ENCODE measurements at regions not wholly inside any gene's neighbourhood (a gene's known extent, or its start where the extent isn't known, plus 50 kb on each side); places are given as distances from the start of the nearest gene placed in this dataset.

DNA sequence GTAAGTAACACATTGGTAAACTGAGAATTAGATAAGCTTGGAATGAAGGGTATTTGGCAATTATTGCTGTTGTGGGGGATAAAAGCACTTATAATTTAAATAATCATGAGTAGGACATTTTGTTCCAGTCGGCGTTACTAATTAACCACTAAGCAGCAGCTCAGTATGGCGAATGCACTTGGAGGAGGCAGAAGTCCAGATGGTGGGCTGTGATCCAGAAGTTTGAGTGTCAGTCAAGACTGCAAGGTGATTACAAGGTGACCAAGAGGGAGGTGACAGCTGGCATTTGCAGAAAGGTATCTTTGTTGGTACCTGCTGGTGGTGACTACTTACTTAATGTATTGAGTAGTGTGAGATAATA is 643.6 kb upstream of the FAM98A start:
- intact Hi-C loops (cut with micrococcal nuclease; ENCODE audit: unreplicated experiment) = no loop called here
- BruUV-seq (replicated peaks) = no TSS peak

DNA sequence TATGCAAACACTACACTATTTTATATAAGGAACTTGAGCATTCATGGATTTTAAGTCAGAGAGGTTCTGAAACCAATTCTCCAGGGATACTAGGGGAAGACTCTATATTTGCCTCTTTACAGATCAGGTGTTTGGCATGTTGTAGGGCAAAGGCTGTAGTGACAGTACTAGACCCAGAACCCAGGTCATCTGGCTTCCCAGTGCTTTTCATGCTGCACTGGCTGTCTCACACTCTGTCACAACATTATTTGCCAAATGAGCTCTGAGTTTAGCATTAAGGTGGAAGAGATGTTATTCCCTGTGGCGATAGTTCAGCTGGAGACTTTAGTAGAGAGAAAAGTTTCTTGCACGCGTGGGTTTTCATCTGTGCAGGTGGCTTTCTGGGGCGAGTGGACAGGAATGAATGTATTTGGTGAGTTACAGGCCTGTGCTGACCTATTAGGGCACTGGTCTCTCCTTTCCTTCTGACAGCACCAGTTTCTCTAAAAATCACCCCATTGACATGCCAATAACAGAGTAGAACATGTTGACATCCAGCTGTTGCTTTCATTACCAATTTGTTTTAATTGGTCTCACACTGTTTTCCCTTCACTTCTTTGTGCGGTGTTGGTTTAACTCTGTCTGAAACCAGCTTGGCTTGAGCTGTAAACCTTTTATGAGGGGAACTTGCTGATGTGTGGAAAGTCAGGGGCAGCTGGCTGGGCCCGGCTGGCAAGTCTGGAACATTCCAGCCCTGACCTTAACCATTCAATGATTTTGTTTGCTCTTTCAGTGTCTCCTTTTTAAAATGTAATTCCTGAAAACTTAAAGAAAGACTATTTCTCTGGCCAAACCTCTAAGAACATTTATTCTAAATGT is 643.0 kb upstream of the FAM98A start:
- intact Hi-C loops (cut with micrococcal nuclease; ENCODE audit: unreplicated experiment) = no loop called here
- Mint-ChIP-seq H3K4me3 (ENCODE audit: low read depth, unreplicated experiment) (no peak overlapping the region), H3K27ac (ENCODE audit: unreplicated experiment) (no peak overlapping the region), H3K9me3 (ENCODE audit: low read depth, unreplicated experiment) (peaks cover 2% of the 10 kb centered on the region), H3K27me3 (ENCODE audit: unreplicated experiment) (no peaks in the 10 kb centered on the region), H3K36me3 (ENCODE audit: insufficient read depth, unreplicated experiment) (no peaks in the 10 kb centered on the region), H3K4me1 (ENCODE audit: low read depth, unreplicated experiment) (no peaks in the 10 kb centered on the region)
- no peak for DNase-seq
- no TSS peak for BruUV-seq (replicated peaks)
- TF ChIP-seq, protein P1, sequence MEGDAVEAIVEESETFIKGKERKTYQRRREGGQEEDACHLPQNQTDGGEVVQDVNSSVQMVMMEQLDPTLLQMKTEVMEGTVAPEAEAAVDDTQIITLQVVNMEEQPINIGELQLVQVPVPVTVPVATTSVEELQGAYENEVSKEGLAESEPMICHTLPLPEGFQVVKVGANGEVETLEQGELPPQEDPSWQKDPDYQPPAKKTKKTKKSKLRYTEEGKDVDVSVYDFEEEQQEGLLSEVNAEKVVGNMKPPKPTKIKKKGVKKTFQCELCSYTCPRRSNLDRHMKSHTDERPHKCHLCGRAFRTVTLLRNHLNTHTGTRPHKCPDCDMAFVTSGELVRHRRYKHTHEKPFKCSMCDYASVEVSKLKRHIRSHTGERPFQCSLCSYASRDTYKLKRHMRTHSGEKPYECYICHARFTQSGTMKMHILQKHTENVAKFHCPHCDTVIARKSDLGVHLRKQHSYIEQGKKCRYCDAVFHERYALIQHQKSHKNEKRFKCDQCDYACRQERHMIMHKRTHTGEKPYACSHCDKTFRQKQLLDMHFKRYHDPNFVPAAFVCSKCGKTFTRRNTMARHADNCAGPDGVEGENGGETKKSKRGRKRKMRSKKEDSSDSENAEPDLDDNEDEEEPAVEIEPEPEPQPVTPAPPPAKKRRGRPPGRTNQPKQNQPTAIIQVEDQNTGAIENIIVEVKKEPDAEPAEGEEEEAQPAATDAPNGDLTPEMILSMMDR (IDR thresholded peaks at IDR 0.05; ENCODE audit: unreplicated experiment) = no peak
- CTCF ChIA-PET = no interaction called here

More for the DNA sequence above, 643.6 kb upstream of the FAM98A start:
- Mint-ChIP-seq H3K27ac (ENCODE audit: unreplicated experiment) (no peak overlapping the region), H3K27me3 (ENCODE audit: unreplicated experiment) (no peaks in the 10 kb centered on the region), H3K4me1 (ENCODE audit: low read depth, unreplicated experiment) (no peaks in the 10 kb centered on the region), H3K36me3 (ENCODE audit: insufficient read depth, unreplicated experiment) (no peaks in the 10 kb centered on the region), H3K4me3 (ENCODE audit: low read depth, unreplicated experiment) (no peak overlapping the region), H3K9me3 (ENCODE audit: low read depth, unreplicated experiment) (peaks cover 2% of the 10 kb centered on the region)
- TF ChIP-seq, protein P1 (IDR thresholded peaks at IDR 0.05; ENCODE audit: unreplicated experiment) = no peak
- CTCF ChIA-PET = no interaction called here
- DNase-seq = no peak

DNA sequence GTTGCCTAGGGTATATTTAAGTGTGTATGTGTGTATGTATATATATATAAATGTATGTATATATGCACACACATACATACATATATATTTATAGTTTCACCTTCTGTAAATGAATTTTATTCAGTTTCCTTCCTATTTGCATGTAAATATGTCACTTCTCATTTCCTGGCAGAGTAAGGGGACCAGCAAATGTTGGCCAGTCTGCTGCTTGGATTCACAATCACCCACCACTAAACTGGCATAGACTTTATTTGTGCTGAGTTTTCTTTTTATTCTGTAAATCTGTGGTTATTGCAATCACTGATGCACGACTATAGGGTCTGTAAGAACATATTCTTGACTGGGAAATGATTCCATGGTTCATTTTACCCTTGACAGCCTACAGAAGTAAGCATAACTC is 640.4 kb upstream of the FAM98A start:
- H3K4me1 Mint-ChIP-seq (ENCODE audit: low read depth, unreplicated experiment) = no peaks in the 10 kb centered on the region
- H3K9me3 Mint-ChIP-seq (ENCODE audit: low read depth, unreplicated experiment) = peaks cover 12% of the 10 kb centered on the region
- TF ChIP-seq, protein P1 (IDR thresholded peaks at IDR 0.05; ENCODE audit: unreplicated experiment) = no peak
- H3K36me3 Mint-ChIP-seq (ENCODE audit: insufficient read depth, unreplicated experiment) = no peaks in the 10 kb centered on the region
- no peak for DNase-seq
- no peak overlapping the region for H3K4me3 Mint-ChIP-seq (ENCODE audit: low read depth, unreplicated experiment)
- no peak overlapping the region for H3K27ac Mint-ChIP-seq (ENCODE audit: unreplicated experiment)
- intact Hi-C loops (cut with micrococcal nuclease; ENCODE audit: unreplicated experiment) = no loop called here
- no TSS peak for BruUV-seq (replicated peaks)
- CTCF ChIA-PET = no interaction called here
- no peaks in the 10 kb centered on the region for H3K27me3 Mint-ChIP-seq (ENCODE audit: unreplicated experiment)

DNA sequence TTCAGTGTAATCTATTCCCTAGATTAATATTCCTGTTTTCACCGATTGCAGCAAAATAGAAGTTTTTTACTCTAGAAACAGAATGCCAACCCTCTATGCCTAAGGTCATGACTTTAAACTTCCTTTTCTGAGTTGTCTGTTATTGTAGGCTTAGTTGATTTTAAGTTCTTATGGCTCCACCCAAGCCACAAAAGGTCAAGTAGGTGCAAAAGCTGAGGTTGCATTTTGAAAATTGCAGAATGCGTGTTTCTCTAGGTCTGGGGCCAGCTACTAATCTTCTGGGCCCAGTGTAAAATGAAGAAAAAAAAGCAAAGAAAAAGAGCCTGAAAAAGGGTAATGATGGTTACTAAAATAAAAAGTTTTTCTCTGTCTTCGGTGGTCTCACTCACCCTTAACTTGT is 635.7 kb upstream of the FAM98A start:
- BruUV-seq (replicated peaks) = no TSS peak
- no peaks in the 10 kb centered on the region for H3K27me3 Mint-ChIP-seq (ENCODE audit: unreplicated experiment)

More for the DNA sequence above, 635.7 kb upstream of the FAM98A start:
- H3K27ac Mint-ChIP-seq (ENCODE audit: unreplicated experiment) = no peak overlapping the region
- DNase-seq = no peak
- H3K9me3 Mint-ChIP-seq (ENCODE audit: low read depth, unreplicated experiment) = peaks cover 12% of the 10 kb centered on the region
- intact Hi-C loops (cut with micrococcal nuclease; ENCODE audit: unreplicated experiment) = no loop called here
- CTCF ChIA-PET = no interaction called here
- H3K4me1 Mint-ChIP-seq (ENCODE audit: low read depth, unreplicated experiment) = no peaks in the 10 kb centered on the region
- H3K36me3 Mint-ChIP-seq (ENCODE audit: insufficient read depth, unreplicated experiment) = no peaks in the 10 kb centered on the region
- TF ChIP-seq, protein P1 (IDR thresholded peaks at IDR 0.05; ENCODE audit: unreplicated experiment) = no peak
- H3K4me3 Mint-ChIP-seq (ENCODE audit: low read depth, unreplicated experiment) = no peak overlapping the region
